ENCODE measurements at regions not wholly inside any gene's neighbourhood (a gene's known extent, or its start where the extent isn't known, plus 50 kb on each side); places are given as distances from the start of the nearest gene placed in this dataset.

- TF ChIP-seq CTCF (IDR thresholded peaks at IDR 0.05) (no peak), POLR2A (IDR thresholded peaks at IDR 0.05) (no peak)
Observed at GRCh38 chr15:37794947-37795346, 139.5 kb upstream of the TMCO5A start.
